GM12874 (cell line): ENCODE measurements at regions not wholly inside any gene's neighbourhood (a gene's known extent, or its start where the extent isn't known, plus 50 kb on each side); places are given as distances from the start of the nearest gene placed in this dataset.

Experiments used
- CTCF ChIP-seq: IDR thresholded peaks from 2 replicates; pipeline ENCODE4 v1.5.1; 2011; ENCODE audit warnings: low read depth, mild to moderate bottlenecking, control low read depth, low read length, moderate library complexity; ENCODE audit not compliant: insufficient read depth

GRCh38 chr6:88386167-88386566 is 220.0 kb upstream of the CNR1 start:
- TF ChIP-seq CTCF: no peak

GRCh38 chr6:88383183-88383582 is 217.0 kb upstream of the CNR1 start:
- no peak for TF ChIP-seq CTCF

GRCh38 chr6:88381289-88381642 is 215.1 kb upstream of the CNR1 start:
- TF ChIP-seq CTCF: no peak

GRCh38 chr6:88380618-88381288 is 214.6 kb upstream of the CNR1 start:
- TF ChIP-seq CTCF: no peak

- no peak for TF ChIP-seq CTCF
Measured at GRCh38 chr6:88380083-88380482, 213.9 kb upstream of the CNR1 start.

- TF ChIP-seq CTCF: no peak
Measured at GRCh38 chr6:88378639-88379038, 212.5 kb upstream of the CNR1 start.

GRCh38 chr6:88377976-88378568 is 211.9 kb upstream of the CNR1 start:
- no peak for TF ChIP-seq CTCF
